HepG2 (cell line): ENCODE measurements at regions not wholly inside any gene's neighbourhood (a gene's known extent, or its start where the extent isn't known, plus 50 kb on each side); places are given as distances from the start of the nearest gene placed in this dataset.

Experiments
- ATAC-seq: fragments of 200-7000 bp; cut with Tn5 transposase; 3 replicates; pipeline ENCODE4 v1.9.1; 2020; ENCODE audit warnings: mild to moderate bottlenecking, moderate library complexity
- BruUV-seq: library from RNA; stranded (reverse); fragments of 400-500 nt; replicated peaks from 2 replicates; lab custom pipeline; 2021; lab: Mats Ljungman, UMichigan
- CTCF ChIA-PET: fragments of 300-600 bp; formaldehyde crosslinking; extraction: SDS; loops from one replicate; lab custom pipeline; 2021; ENCODE audit warnings: low total read pairs, inconsistent platforms, low intra/inter-chr PET ratio; lab: Yijun Ruan, JAX
- POLR2A ChIA-PET: fragments of 350-600 bp; sonication (Branson Sonifier 250); formaldehyde crosslinking; loops from one replicate; lab custom pipeline; 2020; ENCODE audit warnings: antibody characterized with exemption, inconsistent platforms; lab: Yijun Ruan, JAX
- DNase-seq: peaks from one replicate; pipeline ENCODE4 v3.0.0-alpha.2; 2015; ENCODE audit warnings: low spot score
- FAIRE-seq: peaks from 3 replicates; lab custom pipeline; 2011; peaks lifted over from hg19 to GRCh38; lab: Jason Lieb, UNC
- H2AFZ ChIP-seq: one replicate; pipeline ENCODE4 v1.6.1; 2011; ENCODE audit warnings: low read length, inconsistent platforms
- H3K27ac ChIP-seq: fragments of 300-600 bp; 3 replicates; pipeline ENCODE4 v1.8.0; 2011; ENCODE audit warnings: mixed run types, mild to moderate bottlenecking, mixed read lengths, low read length, inconsistent platforms; ENCODE audit not compliant: insufficient read depth; ENCODE audit errors: extremely low read length
- H3K27me3 ChIP-seq, 2 experiments: fragments of 200-600 bp in 1 of 2; 2 replicates in 1 of 2; 3 replicates in 1 of 2; pipeline versions ENCODE4 v1.6.0 to v1.8.0; 2011; ENCODE audit warnings: low read length in 2 of 2, mild to moderate bottlenecking in 2 of 2, moderate library complexity in 2 of 2, inconsistent platforms in 1 of 2; ENCODE audit not compliant: insufficient read depth in 2 of 2, control insufficient read depth in 1 of 2
- H3K36me3 ChIP-seq, 2 experiments: fragments of 200-600 bp in 1 of 2; replicated peaks in 1 of 2; 2 replicates in 1 of 2; 3 replicates in 1 of 2; pipeline versions ENCODE4 v1.5.1 to v1.8.0; 2011; ENCODE audit warnings: low read length in 2 of 2, inconsistent platforms in 1 of 2; ENCODE audit not compliant: insufficient read depth in 2 of 2, control insufficient read depth in 1 of 2
- H3K4me1 ChIP-seq: 2 replicates; pipeline ENCODE4 v1.5.1; 2012; ENCODE audit warnings: low read length, inconsistent platforms; ENCODE audit not compliant: insufficient read depth
- H3K4me2 ChIP-seq: 2 replicates; pipeline ENCODE4 v1.6.0; 2011; ENCODE audit warnings: low read depth, low read length, inconsistent platforms
- H3K4me3 ChIP-seq, 3 experiments: fragments of 200-600 bp in 1 of 3; sonication (generic), shearing (Covaris generic) in 1 of 3; replicated peaks in 1 of 3; 2 replicates each; pipeline ENCODE4 v1.5.1; 2011 to 2016; ENCODE audit warnings: low read length in 3 of 3, inconsistent platforms in 2 of 3, low read depth in 2 of 3, mild to moderate bottlenecking in 2 of 3, control low read depth in 1 of 3, mixed read lengths in 1 of 3; ENCODE audit not compliant: insufficient read depth in 1 of 3
- H3K79me2 ChIP-seq: one replicate; pipeline ENCODE4 v1.6.1; 2011; ENCODE audit warnings: low read length, inconsistent platforms; ENCODE audit not compliant: insufficient read depth
- H3K9ac ChIP-seq: 2 replicates; pipeline ENCODE4 v1.6.0; 2011; ENCODE audit warnings: mild to moderate bottlenecking, low read depth, low read length, inconsistent platforms; ENCODE audit not compliant: insufficient read depth
- H3K9me3 ChIP-seq: 2 replicates; pipeline ENCODE4 v1.5.1; 2012; ENCODE audit warnings: mild to moderate bottlenecking, low read length
- H4K20me1 ChIP-seq: 2 replicates; pipeline ENCODE4 v1.6.0; 2011; ENCODE audit warnings: inconsistent platforms, mild to moderate bottlenecking, low read length, moderate library complexity; ENCODE audit not compliant: insufficient read depth
- ARID2 ChIP-seq: sonication (generic); formaldehyde crosslinking; IDR thresholded peaks from 2 replicates; pipeline ENCODE4 v1.8.1; 2022; ENCODE audit warnings: mild to moderate bottlenecking, missing genetic modification reagents, borderline replicate concordance
- ELF1 ChIP-seq: sonication (generic); formaldehyde crosslinking; IDR thresholded peaks from 2 replicates; pipeline ENCODE4 v1.4.0; 2020; ENCODE audit warnings: missing genetic modification reagents
- ELF3 ChIP-seq: IDR thresholded peaks from 2 replicates; pipeline ENCODE4 v1.6.1; 2016; ENCODE audit warnings: missing genetic modification reagents, missing compliant biosample characterization
- FOXK1 ChIP-seq: sonication (generic); formaldehyde crosslinking; IDR thresholded peaks from 2 replicates; pipeline ENCODE4 v1.4.0; 2020; ENCODE audit warnings: low read depth, missing genetic modification reagents, borderline replicate concordance
- PBX3 ChIP-seq: sonication (generic); formaldehyde crosslinking; IDR thresholded peaks from 2 replicates; pipeline ENCODE4 v1.8.1; 2023; ENCODE audit warnings: missing genetic modification reagents, inconsistent platforms, borderline replicate concordance
- RFXANK ChIP-seq: IDR thresholded peaks from 2 replicates; pipeline ENCODE4 v1.6.1; 2016
- SALL2 ChIP-seq: sonication (generic); formaldehyde crosslinking; IDR thresholded peaks from 2 replicates; pipeline ENCODE4 v1.8.1; 2023; ENCODE audit warnings: mild to moderate bottlenecking, missing genetic modification reagents, inconsistent platforms
- SSRP1 ChIP-seq: IDR thresholded peaks from 2 replicates; pipeline ENCODE4 v1.6.1; 2016; ENCODE audit warnings: control low read depth
- in situ Hi-C: cut with HindIII; loops from 2 replicates; pipeline ENCODE4 v1.10.0; 2017; ENCODE audit warnings: low pct_unique_long_range_greater_than_20kb; ENCODE audit not compliant: extremely low pct_ligation_motif_present
- intact Hi-C: fragments of 100-400 bp; cut with micrococcal nuclease; formaldehyde crosslinking; loops from one replicate; pipeline ENCODE4 v1.10.0; 2022; ENCODE audit not compliant: unreplicated experiment
- TF ChIP-seq, protein P1 (sequence below): sonication (generic); formaldehyde crosslinking; IDR thresholded peaks from 2 replicates; pipeline ENCODE4; 2020; ENCODE audit warnings: missing genetic modification reagents, mild to moderate bottlenecking, borderline replicate concordance

- no peak for FAIRE-seq
- no peak for DNase-seq
Observed at GRCh38 chr3:88248658-88249057, 98.9 kb downstream of the C3orf38 start.

More at GRCh38 chr3:88248658-88249057, 98.9 kb downstream of the C3orf38 start:
- ChIA-PET POLR2A (no interaction called here), CTCF (no interaction called here)
- no peak overlapping the region for H2AFZ ChIP-seq
- intact Hi-C loops (no loop called here), in situ Hi-C loops (no loop called here)
- no peaks in the 10 kb centered on the region for H3K9me3 ChIP-seq
- no peaks in the 10 kb centered on the region for H3K27me3 ChIP-seq
- no peak overlapping the region for H3K4me2 ChIP-seq
- no peak overlapping the region for H3K4me3 ChIP-seq
- BruUV-seq, result no TSS peak
- H3K36me3 ChIP-seq, result no peaks in the 10 kb centered on the region
- H3K27ac ChIP-seq, result no peak overlapping the region
- TF ChIP-seq ELF1 (no peak), FOXK1 (CRISPR knock-in tag) (no peak), ARID2 (CRISPR knock-in tag) (no peak), SALL2 (CRISPR knock-in tag) (no peak), SSRP1 (CRISPR knock-in tag) (no peak), ELF3 (no peak), RFXANK (CRISPR knock-in tag) (no peak), PBX3 (no peak)
- TF ChIP-seq, protein P1, sequence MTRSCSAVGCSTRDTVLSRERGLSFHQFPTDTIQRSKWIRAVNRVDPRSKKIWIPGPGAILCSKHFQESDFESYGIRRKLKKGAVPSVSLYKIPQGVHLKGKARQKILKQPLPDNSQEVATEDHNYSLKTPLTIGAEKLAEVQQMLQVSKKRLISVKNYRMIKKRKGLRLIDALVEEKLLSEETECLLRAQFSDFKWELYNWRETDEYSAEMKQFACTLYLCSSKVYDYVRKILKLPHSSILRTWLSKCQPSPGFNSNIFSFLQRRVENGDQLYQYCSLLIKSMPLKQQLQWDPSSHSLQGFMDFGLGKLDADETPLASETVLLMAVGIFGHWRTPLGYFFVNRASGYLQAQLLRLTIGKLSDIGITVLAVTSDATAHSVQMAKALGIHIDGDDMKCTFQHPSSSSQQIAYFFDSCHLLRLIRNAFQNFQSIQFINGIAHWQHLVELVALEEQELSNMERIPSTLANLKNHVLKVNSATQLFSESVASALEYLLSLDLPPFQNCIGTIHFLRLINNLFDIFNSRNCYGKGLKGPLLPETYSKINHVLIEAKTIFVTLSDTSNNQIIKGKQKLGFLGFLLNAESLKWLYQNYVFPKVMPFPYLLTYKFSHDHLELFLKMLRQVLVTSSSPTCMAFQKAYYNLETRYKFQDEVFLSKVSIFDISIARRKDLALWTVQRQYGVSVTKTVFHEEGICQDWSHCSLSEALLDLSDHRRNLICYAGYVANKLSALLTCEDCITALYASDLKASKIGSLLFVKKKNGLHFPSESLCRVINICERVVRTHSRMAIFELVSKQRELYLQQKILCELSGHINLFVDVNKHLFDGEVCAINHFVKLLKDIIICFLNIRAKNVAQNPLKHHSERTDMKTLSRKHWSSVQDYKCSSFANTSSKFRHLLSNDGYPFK, result no peak
- no peak overlapping the region for H3K9ac ChIP-seq
- no peak for ATAC-seq
- H4K20me1 ChIP-seq, result no peaks in the 10 kb centered on the region
- no peaks in the 10 kb centered on the region for H3K79me2 ChIP-seq
- no peaks in the 10 kb centered on the region for H3K4me1 ChIP-seq
